HepG2 (cell line): ENCODE measurements at regions not wholly inside any gene's neighbourhood (a gene's known extent, or its start where the extent isn't known, plus 50 kb on each side); places are given as distances from the start of the nearest gene placed in this dataset.

Experiments
- ATAC-seq: fragments of 200-7000 bp; cut with Tn5 transposase; 3 replicates; pipeline ENCODE4 v1.9.1; 2020; ENCODE audit warnings: mild to moderate bottlenecking, moderate library complexity
- BruUV-seq: library from RNA; stranded (reverse); fragments of 400-500 nt; replicated peaks from 2 replicates; lab custom pipeline; 2021; lab: Mats Ljungman, UMichigan
- CTCF ChIA-PET: fragments of 300-600 bp; formaldehyde crosslinking; extraction: SDS; loops from one replicate; lab custom pipeline; 2021; ENCODE audit warnings: low total read pairs, inconsistent platforms, low intra/inter-chr PET ratio; lab: Yijun Ruan, JAX
- POLR2A ChIA-PET: fragments of 350-600 bp; sonication (Branson Sonifier 250); formaldehyde crosslinking; loops from one replicate; lab custom pipeline; 2020; ENCODE audit warnings: antibody characterized with exemption, inconsistent platforms; lab: Yijun Ruan, JAX
- DNase-seq: peaks from one replicate; pipeline ENCODE4 v3.0.0-alpha.2; 2015; ENCODE audit warnings: low spot score
- FAIRE-seq: peaks from 3 replicates; lab custom pipeline; 2011; peaks lifted over from hg19 to GRCh38; lab: Jason Lieb, UNC
- H2AFZ ChIP-seq: one replicate; pipeline ENCODE4 v1.6.1; 2011; ENCODE audit warnings: low read length, inconsistent platforms
- H3K27ac ChIP-seq: fragments of 300-600 bp; 3 replicates; pipeline ENCODE4 v1.8.0; 2011; ENCODE audit warnings: mixed run types, mild to moderate bottlenecking, mixed read lengths, low read length, inconsistent platforms; ENCODE audit not compliant: insufficient read depth; ENCODE audit errors: extremely low read length
- H3K27me3 ChIP-seq, 2 experiments: fragments of 200-600 bp in 1 of 2; 2 replicates in 1 of 2; 3 replicates in 1 of 2; pipeline versions ENCODE4 v1.6.0 to v1.8.0; 2011; ENCODE audit warnings: low read length in 2 of 2, mild to moderate bottlenecking in 2 of 2, moderate library complexity in 2 of 2, inconsistent platforms in 1 of 2; ENCODE audit not compliant: insufficient read depth in 2 of 2, control insufficient read depth in 1 of 2
- H3K36me3 ChIP-seq, 2 experiments: fragments of 200-600 bp in 1 of 2; replicated peaks in 1 of 2; 2 replicates in 1 of 2; 3 replicates in 1 of 2; pipeline versions ENCODE4 v1.5.1 to v1.8.0; 2011; ENCODE audit warnings: low read length in 2 of 2, inconsistent platforms in 1 of 2; ENCODE audit not compliant: insufficient read depth in 2 of 2, control insufficient read depth in 1 of 2
- H3K4me1 ChIP-seq: 2 replicates; pipeline ENCODE4 v1.5.1; 2012; ENCODE audit warnings: low read length, inconsistent platforms; ENCODE audit not compliant: insufficient read depth
- H3K4me2 ChIP-seq: 2 replicates; pipeline ENCODE4 v1.6.0; 2011; ENCODE audit warnings: low read depth, low read length, inconsistent platforms
- H3K4me3 ChIP-seq, 3 experiments: fragments of 200-600 bp in 1 of 3; sonication (generic), shearing (Covaris generic) in 1 of 3; replicated peaks in 1 of 3; 2 replicates each; pipeline ENCODE4 v1.5.1; 2011 to 2016; ENCODE audit warnings: low read length in 3 of 3, inconsistent platforms in 2 of 3, low read depth in 2 of 3, mild to moderate bottlenecking in 2 of 3, control low read depth in 1 of 3, mixed read lengths in 1 of 3; ENCODE audit not compliant: insufficient read depth in 1 of 3
- H3K79me2 ChIP-seq: one replicate; pipeline ENCODE4 v1.6.1; 2011; ENCODE audit warnings: low read length, inconsistent platforms; ENCODE audit not compliant: insufficient read depth
- H3K9ac ChIP-seq: 2 replicates; pipeline ENCODE4 v1.6.0; 2011; ENCODE audit warnings: mild to moderate bottlenecking, low read depth, low read length, inconsistent platforms; ENCODE audit not compliant: insufficient read depth
- H3K9me3 ChIP-seq: 2 replicates; pipeline ENCODE4 v1.5.1; 2012; ENCODE audit warnings: mild to moderate bottlenecking, low read length
- H4K20me1 ChIP-seq: 2 replicates; pipeline ENCODE4 v1.6.0; 2011; ENCODE audit warnings: inconsistent platforms, mild to moderate bottlenecking, low read length, moderate library complexity; ENCODE audit not compliant: insufficient read depth
- ATF7-NPFF ChIP-seq: sonication (generic); formaldehyde crosslinking; IDR thresholded peaks from 2 replicates; pipeline ENCODE4 v1.8.1; 2023; ENCODE audit warnings: mild to moderate bottlenecking, low read depth, missing genetic modification reagents, moderate library complexity
- GZF1 ChIP-seq: sonication (generic); formaldehyde crosslinking; IDR thresholded peaks from 2 replicates; pipeline ENCODE4 v1.5.1; 2020; ENCODE audit warnings: mild to moderate bottlenecking, missing genetic modification reagents
- MED1 ChIP-seq: sonication (generic); formaldehyde crosslinking; IDR thresholded peaks from 2 replicates; pipeline ENCODE4 v1.4.0; 2020; ENCODE audit warnings: missing genetic modification reagents
- NCOA2 ChIP-seq: sonication (generic); formaldehyde crosslinking; IDR thresholded peaks from 2 replicates; pipeline ENCODE4 v1.8.0; 2022; ENCODE audit warnings: inconsistent platforms
- PHB2 ChIP-seq: fragments of 450-650 bp; IDR thresholded peaks from 2 replicates; pipeline ENCODE4 v1.6.1; 2018; ENCODE audit not compliant: partially characterized antibody
- SIN3A ChIP-seq: IDR thresholded peaks from 2 replicates; pipeline ENCODE4 v1.6.1; 2011; ENCODE audit warnings: low read depth, mild to moderate bottlenecking, control low read depth, low read length, borderline replicate concordance
- SP140L ChIP-seq: sonication (generic); formaldehyde crosslinking; IDR thresholded peaks from 2 replicates; pipeline ENCODE4 v1.4.0; 2020; ENCODE audit warnings: missing genetic modification reagents, borderline replicate concordance
- SYNCRIP ChIP-seq: fragments of 200-400 bp; formaldehyde crosslinking; IDR thresholded peaks from 2 replicates; pipeline ENCODE4 v1.6.1; 2018; ENCODE audit warnings: mild to moderate bottlenecking, low read depth, low read length; ENCODE audit not compliant: insufficient read depth
- ZBTB42 ChIP-seq: sonication (generic); formaldehyde crosslinking; IDR thresholded peaks from 2 replicates; pipeline ENCODE4 v1.5.0; 2020; ENCODE audit warnings: mild to moderate bottlenecking, missing genetic modification reagents
- ZNF138 ChIP-seq: sonication (generic); formaldehyde crosslinking; IDR thresholded peaks from 2 replicates; pipeline ENCODE4 v1.5.0; 2020; ENCODE audit warnings: mild to moderate bottlenecking, low read depth, missing genetic modification reagents
- ZNF235 ChIP-seq: sonication (generic); formaldehyde crosslinking; IDR thresholded peaks from 2 replicates; pipeline ENCODE4 v1.8.1; 2023; ENCODE audit warnings: mild to moderate bottlenecking, missing genetic modification reagents, borderline replicate concordance
- ZNF333 ChIP-seq: sonication (generic); formaldehyde crosslinking; IDR thresholded peaks from 2 replicates; pipeline ENCODE4 v1.4.0; 2020; ENCODE audit warnings: mild to moderate bottlenecking, missing genetic modification reagents, borderline replicate concordance
- ZNF558 ChIP-seq: sonication (generic); formaldehyde crosslinking; IDR thresholded peaks from 2 replicates; pipeline ENCODE4 v1.9.0; 2022; ENCODE audit warnings: mild to moderate bottlenecking, missing genetic modification reagents, borderline replicate concordance
- ZNF574 ChIP-seq: sonication (generic); formaldehyde crosslinking; IDR thresholded peaks from 2 replicates; pipeline ENCODE4 v1.4.0; 2020; ENCODE audit warnings: missing genetic modification reagents
- ZNF737 ChIP-seq: sonication (generic); formaldehyde crosslinking; IDR thresholded peaks from 2 replicates; pipeline ENCODE4 v1.5.0; 2020; ENCODE audit warnings: missing genetic modification reagents, mild to moderate bottlenecking, borderline replicate concordance
- whole genome bisulfite sequencing: methylation state at CpG from one replicate; pipeline ENCODE4 v1.1.6; 2017; ENCODE audit warnings: low lambda C conversion rate; 5-methylcytosine and 5-hydroxymethylcytosine counted together
- in situ Hi-C: cut with HindIII; loops from 2 replicates; pipeline ENCODE4 v1.10.0; 2017; ENCODE audit warnings: low pct_unique_long_range_greater_than_20kb; ENCODE audit not compliant: extremely low pct_ligation_motif_present
- intact Hi-C: fragments of 100-400 bp; cut with micrococcal nuclease; formaldehyde crosslinking; loops from one replicate; pipeline ENCODE4 v1.10.0; 2022; ENCODE audit not compliant: unreplicated experiment

GRCh38 chr3:88812576-88812975 lies 294.8 kb upstream of the EPHA3 start (continued):
- TF ChIP-seq SP140L (CRISPR knock-in tag): no peak
- TF ChIP-seq ZNF574 (CRISPR knock-in tag): no peak
- TF ChIP-seq ZNF737 (CRISPR knock-in tag): no peak
- no peak for TF ChIP-seq ZBTB42 (CRISPR knock-in tag)
- TF ChIP-seq MED1 (CRISPR knock-in tag): no peak
- TF ChIP-seq ATF7-NPFF (CRISPR knock-in tag): no peak
- TF ChIP-seq ZNF235 (CRISPR knock-in tag): no peak
- TF ChIP-seq ZNF558: no peak

GRCh38 chr3:88816445-88816844 lies 291.0 kb upstream of the EPHA3 start:
- H3K9ac ChIP-seq: no peak overlapping the region
- no TSS peak for BruUV-seq
- H3K4me2 ChIP-seq: no peak overlapping the region
- intact Hi-C loops: no loop called here
- ChIA-PET POLR2A (no interaction called here), CTCF (no interaction called here)
- H3K27me3 ChIP-seq: no peaks in the 10 kb centered on the region
- TF ChIP-seq GZF1: no peak
- TF ChIP-seq PHB2: no peak
- TF ChIP-seq NCOA2 (CRISPR knock-in tag): no peak
- no peak for TF ChIP-seq SIN3A
- no peak for TF ChIP-seq ZNF138 (CRISPR knock-in tag)
- no peak for TF ChIP-seq SYNCRIP
- TF ChIP-seq ZNF333: no peak
- no peaks in the 10 kb centered on the region for H3K9me3 ChIP-seq
- no peak overlapping the region for H3K27ac ChIP-seq
- no peak for FAIRE-seq
- no peak for DNase-seq
- in situ Hi-C loops: no loop called here
- no peaks in the 10 kb centered on the region for H3K36me3 ChIP-seq
- H3K4me1 ChIP-seq: no peaks in the 10 kb centered on the region
- no peak overlapping the region for H3K4me3 ChIP-seq
- no peak for ATAC-seq
- no peaks in the 10 kb centered on the region for H4K20me1 ChIP-seq
- H2AFZ ChIP-seq: no peak overlapping the region
- WGBS: 22% methylated on average over 4 of the region's 4 CpGs
- H3K79me2 ChIP-seq: no peaks in the 10 kb centered on the region
